ENCODE measurements at regions not wholly inside any gene's neighbourhood (a gene's known extent, or its start where the extent isn't known, plus 50 kb on each side); places are given as distances from the start of the nearest gene placed in this dataset.

GRCh38 chr3:177356952-177357351 lies 159.7 kb upstream of the TBL1XR1 start:
- TF ChIP-seq USF2 (IDR thresholded peaks at IDR 0.05; ENCODE audit: low read length), result no peak
- TF ChIP-seq POLR2A (IDR thresholded peaks at IDR 0.05; ENCODE audit: control extremely low read depth in 1 of 2, low read depth in 2 of 2, low read length in 2 of 2), result no peak
- TF ChIP-seq EZH2 (IDR thresholded peaks at IDR 0.05; ENCODE audit: low read depth, low read length, severe bottlenecking), result no peak
- no peak for TF ChIP-seq SP4 (IDR thresholded peaks at IDR 0.05; ENCODE audit: low read length)
- TF ChIP-seq CTCF (IDR thresholded peaks at IDR 0.05; ENCODE audit: control extremely low read depth in 1 of 3, insufficient read depth in 1 of 3, low read depth in 1 of 3, low read length in 3 of 3), result no peak
